ENCODE measurements at regions not wholly inside any gene's neighbourhood (a gene's known extent, or its start where the extent isn't known, plus 50 kb on each side); places are given as distances from the start of the nearest gene placed in this dataset.

DNA sequence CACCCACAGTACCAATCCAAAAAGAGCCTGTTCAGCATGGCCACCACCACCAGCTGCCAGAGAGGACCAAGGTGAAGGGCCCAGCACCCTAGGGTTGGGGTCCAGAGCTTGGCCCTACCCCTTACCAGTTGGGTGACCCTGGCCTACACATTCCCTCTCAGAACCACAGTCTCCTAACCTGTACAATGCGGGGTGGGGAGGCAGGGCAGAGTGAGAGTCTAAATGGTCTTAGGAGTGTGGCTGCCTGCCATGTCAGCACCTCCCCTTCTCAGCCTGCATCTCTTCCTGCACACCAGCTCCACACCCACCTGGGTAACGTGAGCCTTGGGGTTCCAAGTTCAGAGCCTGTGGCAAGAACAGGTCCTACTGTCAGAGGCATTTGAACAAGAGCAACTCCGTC is 92.2 kb downstream of the C5orf15 start:
- TF ChIP-seq, protein P1, sequence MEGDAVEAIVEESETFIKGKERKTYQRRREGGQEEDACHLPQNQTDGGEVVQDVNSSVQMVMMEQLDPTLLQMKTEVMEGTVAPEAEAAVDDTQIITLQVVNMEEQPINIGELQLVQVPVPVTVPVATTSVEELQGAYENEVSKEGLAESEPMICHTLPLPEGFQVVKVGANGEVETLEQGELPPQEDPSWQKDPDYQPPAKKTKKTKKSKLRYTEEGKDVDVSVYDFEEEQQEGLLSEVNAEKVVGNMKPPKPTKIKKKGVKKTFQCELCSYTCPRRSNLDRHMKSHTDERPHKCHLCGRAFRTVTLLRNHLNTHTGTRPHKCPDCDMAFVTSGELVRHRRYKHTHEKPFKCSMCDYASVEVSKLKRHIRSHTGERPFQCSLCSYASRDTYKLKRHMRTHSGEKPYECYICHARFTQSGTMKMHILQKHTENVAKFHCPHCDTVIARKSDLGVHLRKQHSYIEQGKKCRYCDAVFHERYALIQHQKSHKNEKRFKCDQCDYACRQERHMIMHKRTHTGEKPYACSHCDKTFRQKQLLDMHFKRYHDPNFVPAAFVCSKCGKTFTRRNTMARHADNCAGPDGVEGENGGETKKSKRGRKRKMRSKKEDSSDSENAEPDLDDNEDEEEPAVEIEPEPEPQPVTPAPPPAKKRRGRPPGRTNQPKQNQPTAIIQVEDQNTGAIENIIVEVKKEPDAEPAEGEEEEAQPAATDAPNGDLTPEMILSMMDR (IDR thresholded peaks at IDR 0.05; ENCODE audit: insufficient read depth, low read depth, low read length) = no peak
- H3K4me3 ChIP-seq (ENCODE audit: low read depth, low read length) = no peak overlapping the region
- no peak for DNase-seq (ENCODE audit: low read depth)

DNA sequence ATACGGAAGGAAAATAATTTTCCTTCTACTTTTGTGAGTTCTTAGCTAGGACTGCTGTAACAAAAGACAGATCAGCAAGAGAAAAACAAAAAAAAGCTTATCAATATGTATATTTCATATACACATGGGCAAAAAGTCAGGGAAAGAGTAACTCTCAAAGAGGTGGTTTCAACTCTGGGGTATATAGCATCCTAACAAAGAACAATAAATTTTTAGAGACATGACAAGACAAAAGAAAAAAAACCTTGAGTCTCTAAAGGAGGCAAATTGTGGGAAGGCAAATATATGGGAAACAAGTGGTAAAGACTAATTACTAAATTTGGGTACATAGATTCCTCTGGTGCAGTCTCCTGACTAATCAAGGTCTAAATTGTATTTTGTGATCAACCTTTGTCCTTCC is 93.2 kb downstream of the C5orf15 start:
- DNase-seq (ENCODE audit: low read depth) = no peak
- no peak overlapping the region for H3K4me3 ChIP-seq (ENCODE audit: low read depth, low read length)
- TF ChIP-seq, protein P1 (IDR thresholded peaks at IDR 0.05; ENCODE audit: insufficient read depth, low read depth, low read length) = no peak

DNA sequence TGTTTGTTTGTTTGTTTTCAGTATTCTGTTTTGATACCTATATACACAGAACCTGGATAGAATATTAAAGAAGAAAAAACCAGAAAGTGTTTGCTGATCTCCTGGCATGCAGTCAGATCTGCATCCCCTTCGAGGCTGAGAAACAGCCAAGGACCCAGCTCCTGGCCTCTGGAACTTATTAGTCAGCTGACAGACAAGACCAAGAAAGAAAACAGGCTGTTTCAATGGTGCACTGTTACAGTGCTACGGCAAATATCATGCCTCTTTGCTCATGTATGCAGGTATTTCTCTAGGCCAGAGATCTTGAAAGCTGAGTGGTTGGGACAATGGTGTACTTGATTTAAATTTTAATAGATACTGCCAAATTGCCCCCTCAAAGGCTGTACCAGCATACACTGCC is 95.0 kb downstream of the C5orf15 start:
- DNase-seq (ENCODE audit: low read depth) = no peak
- TF ChIP-seq, protein P1 (IDR thresholded peaks at IDR 0.05; ENCODE audit: insufficient read depth, low read depth, low read length) = no peak

DNA sequence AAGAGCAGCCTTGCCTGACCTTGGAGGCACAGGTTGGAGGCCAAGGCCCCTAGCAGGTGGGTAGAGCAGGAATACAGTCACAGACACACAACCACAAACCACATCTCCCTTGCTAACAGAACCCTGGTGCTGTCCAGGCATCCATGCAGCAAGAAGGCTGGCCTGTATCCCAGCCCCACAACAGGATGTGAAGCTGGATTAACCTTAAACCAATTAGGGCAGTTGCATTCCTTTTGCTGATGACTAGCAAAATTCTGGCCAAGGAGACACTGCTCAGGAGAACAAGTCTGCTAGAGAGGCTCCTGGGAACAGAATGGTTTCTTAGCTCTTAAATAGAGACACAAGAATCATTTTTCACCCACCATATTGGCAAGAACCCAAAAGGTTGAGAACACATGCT is 97.8 kb downstream of the C5orf15 start:
- DNase-seq (ENCODE audit: low read depth) = peak; percentile 35
- H3K4me3 ChIP-seq (ENCODE audit: low read depth, low read length) = no peak overlapping the region
- TF ChIP-seq, protein P1 (IDR thresholded peaks at IDR 0.05; ENCODE audit: insufficient read depth, low read depth, low read length) = no peak

More for the DNA sequence above, 95.0 kb downstream of the C5orf15 start:
- H3K4me3 ChIP-seq (ENCODE audit: low read depth, low read length) = no peak overlapping the region

DNA sequence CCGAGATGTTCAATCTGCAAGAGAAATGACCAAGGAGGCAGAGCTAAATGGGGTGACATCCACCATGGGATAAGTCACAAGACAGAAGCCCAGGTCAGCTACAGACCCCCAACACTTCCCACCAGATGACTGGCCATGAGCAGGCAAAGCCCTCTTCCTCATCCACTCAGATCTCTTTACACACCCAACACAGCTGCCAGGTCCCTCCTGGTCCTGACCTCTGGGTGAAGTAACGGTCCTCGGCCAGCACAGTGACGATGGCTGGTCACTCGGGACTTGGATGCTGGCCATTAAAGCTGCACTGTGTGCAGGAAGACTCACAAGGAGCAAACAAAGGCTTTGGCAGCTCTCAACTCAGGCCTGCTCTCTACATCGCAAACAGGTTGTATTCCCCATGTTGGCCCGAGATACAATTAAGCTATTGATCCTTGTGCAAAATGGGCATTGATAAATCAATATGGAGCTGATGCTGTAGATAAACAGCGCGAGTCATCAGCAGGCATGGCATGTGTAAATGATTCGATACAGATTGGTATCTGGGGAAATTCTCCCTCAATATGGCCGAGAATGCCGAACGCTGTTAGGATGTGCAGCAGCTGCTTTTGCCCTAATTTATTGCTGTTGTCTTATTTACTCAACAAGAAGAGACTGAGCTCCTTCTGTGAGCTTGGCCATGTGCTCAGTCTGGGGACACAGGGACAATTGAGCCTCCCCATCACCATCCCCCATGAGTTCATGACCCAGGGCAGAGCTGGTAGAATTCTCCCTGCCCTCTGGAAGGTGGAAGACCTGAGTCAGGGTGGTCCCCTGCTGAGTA is 98.7 kb downstream of the C5orf15 start:
- peak; percentile 2 for DNase-seq (ENCODE audit: low read depth)
- H3K4me3 ChIP-seq (ENCODE audit: low read depth, low read length) = no peak overlapping the region
- TF ChIP-seq, protein P1 (IDR thresholded peaks at IDR 0.05; ENCODE audit: insufficient read depth, low read depth, low read length) = no peak

DNA sequence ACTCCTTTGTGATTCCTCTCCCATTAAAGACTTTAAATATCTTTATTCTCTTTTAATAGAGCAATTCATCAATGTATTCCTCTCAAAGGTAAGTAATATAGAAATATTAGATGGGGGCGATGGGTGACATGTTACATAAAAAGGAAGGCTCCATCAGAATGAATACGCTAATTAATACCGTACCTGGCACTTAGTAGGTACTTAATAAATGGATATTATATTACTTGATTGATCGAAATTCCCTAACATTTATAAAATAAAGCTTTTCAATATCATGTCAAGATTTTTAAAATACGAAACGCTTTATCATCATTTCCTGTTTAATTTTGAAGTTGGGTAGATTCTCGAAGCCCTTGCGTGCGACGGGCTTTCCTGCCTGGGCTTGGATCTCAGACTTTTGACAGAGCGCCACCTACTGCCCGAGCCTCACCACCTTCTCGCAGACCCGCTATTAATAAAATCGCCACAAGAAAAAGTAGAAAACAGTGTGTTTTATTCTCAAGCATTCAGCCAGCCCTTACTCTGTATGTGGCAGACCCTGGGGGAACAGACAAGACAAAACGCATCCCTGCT is 99.4 kb downstream of the C5orf15 start:
- TF ChIP-seq, protein P1 (IDR thresholded peaks at IDR 0.05; ENCODE audit: insufficient read depth, low read depth, low read length) = peak; percentile 80

More for the DNA sequence above, 99.4 kb downstream of the C5orf15 start:
- no peak overlapping the region for H3K4me3 ChIP-seq (ENCODE audit: low read depth, low read length)
- peak; percentile 73 for DNase-seq (ENCODE audit: low read depth)

Measured in fibroblast of villous mesenchyme (primary cell).